HG02763 (cell line): ENCODE measurements at regions not wholly inside any gene's neighbourhood (a gene's known extent, or its start where the extent isn't known, plus 50 kb on each side); places are given as distances from the start of the nearest gene placed in this dataset.
"Not testable (repeated sequence)": the region's sequence is repeated elsewhere in the genome, so short reads cannot be mapped to it uniquely, and the experiment has no call there.

ENCODE experiments used
- ATAC-seq: cut with Tn5 transposase; IDR thresholded peaks from one replicate; pipeline ENCODE4 v1.9.1; 2021; ENCODE audit warnings: mild to moderate bottlenecking, moderate library complexity; ENCODE audit not compliant: unreplicated experiment

DNA sequence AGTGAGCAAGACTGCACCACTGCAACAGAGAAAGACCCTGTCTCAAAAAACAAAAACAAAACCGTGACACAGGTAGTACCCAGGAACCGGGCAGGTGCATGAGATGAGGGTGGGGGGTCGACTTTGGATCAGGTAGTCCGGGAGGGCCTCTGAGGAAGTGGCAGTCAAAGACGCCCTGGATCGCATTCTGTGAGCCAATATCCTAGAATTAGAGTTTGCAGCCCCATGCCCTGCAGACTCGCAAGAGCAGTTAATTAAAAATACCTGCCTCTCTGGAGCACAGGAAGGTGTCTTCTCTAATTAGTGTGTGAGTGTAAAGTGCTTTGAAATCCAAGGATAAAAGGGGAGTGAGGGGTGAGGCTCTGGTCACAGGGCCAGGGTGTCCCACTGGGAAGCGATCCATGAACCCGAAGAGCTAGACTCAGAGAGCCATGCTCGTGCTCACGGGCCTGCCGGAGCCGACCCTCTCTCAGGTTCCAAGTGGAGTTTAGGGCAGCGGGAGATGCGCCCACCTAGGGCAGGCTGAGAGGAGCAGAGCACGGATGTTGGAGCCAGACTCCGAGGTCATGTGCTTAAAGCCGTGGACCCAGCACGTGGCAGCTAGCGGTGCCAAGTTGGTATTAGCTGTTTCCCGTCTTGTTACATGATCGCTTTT, 74.7 kb upstream of the PTPN1 start:
- no peak for ATAC-seq

DNA sequence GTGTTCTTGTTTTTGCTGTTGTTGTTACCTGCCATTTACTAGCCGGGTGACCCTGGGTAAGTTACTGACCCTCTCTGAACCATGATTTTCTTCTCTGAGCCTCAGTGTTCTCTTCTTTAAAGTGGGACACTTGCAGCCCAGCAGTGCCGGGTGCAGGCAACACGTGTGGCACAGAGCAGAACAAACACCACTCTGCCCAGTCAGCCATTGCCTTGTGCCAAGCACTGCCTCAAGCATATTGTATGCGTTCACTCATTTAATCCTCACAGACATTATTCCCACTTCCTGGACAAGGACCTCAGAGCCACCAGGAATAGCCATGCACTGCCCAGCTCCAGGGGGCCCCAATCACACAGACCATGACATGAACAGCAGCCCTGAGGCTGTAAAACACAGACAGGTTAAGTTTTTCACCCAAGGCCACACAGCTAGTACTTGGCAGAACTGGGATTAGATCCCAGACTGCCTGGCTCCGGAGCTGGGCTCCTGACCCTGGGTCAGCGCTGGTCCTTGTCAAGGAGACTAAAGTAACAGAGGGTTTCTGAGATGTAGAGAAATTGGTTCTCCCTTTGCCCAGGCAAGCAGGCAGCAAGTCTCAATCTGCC, 74.0 kb upstream of the PTPN1 start:
- no peak for ATAC-seq

- ATAC-seq: no peak
These were observed 73.5 kb upstream of the PTPN1 start for GRCh38 chr20:50436696-50437095.

DNA sequence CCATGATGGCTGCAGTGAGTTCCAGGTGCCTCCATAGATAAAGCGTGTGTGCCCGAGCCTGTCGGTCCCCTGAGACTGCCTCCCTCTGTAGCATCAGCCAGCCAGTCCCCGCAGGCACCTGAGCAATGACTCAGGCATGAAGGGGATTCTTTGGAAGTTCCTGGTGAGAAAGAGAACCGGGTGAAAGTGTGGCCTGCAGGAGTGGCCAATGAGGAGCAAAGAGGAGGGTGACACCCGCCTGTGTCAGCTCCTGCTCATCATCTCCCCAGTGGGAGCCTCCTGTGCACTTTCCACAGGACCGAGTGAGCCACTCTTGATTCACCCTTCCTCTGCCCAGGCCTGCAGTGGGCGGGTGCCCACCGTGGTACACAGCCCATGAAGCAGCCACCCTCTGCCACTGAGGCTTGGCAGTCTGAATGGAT, 71.2 kb upstream of the PTPN1 start:
- ATAC-seq: no peak

- no peak for ATAC-seq
These were observed 70.4 kb upstream of the PTPN1 start for GRCh38 chr20:50439539-50440453.

- ATAC-seq: no peak
These were observed 67.7 kb upstream of the PTPN1 start for GRCh38 chr20:50442512-50442911.

DNA sequence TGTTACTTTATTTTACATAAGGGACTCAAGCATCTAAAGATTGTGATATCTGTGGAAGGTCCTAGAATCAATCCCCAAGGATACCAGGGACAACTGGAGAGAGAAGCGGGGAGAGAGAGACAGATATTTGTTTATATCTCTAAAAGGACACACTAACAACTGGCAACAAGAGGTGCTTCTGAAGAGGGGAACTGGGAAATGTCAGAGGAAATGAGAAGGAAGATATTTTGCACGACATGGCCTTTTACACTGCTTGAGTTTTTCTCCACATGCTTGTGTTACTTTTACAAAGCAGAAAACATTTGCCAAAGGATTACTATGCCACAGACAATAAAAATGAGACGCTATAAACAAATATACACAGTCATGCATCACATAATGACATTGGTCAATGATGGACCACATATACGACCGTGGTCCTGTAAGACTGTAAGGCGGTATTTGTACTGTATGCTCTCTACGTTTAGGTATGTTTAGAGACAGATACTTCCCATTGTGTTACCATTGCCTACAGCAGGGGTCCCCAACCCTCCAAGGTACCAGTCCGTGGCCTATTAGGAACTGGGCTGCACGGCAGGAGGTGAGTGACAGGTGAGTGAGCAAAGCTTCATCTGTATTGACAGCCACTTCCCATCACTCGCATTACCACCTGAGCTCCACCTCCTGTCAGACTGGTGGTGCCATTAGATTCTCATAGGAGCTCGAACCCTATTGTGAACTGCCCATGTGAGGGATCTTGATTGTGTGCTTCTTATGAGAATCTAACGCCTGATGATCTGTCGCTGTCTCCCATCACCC, 64.6 kb upstream of the PTPN1 start:
- ATAC-seq: no peak

GRCh38 chr20:50446351-50447101, 63.7 kb upstream of the PTPN1 start:
- no peak for ATAC-seq

GRCh38 chr20:50447102-50447804, 62.9 kb upstream of the PTPN1 start:
- no peak for ATAC-seq

GRCh38 chr20:50447817-50448216, 62.4 kb upstream of the PTPN1 start:
- ATAC-seq: no peak

DNA sequence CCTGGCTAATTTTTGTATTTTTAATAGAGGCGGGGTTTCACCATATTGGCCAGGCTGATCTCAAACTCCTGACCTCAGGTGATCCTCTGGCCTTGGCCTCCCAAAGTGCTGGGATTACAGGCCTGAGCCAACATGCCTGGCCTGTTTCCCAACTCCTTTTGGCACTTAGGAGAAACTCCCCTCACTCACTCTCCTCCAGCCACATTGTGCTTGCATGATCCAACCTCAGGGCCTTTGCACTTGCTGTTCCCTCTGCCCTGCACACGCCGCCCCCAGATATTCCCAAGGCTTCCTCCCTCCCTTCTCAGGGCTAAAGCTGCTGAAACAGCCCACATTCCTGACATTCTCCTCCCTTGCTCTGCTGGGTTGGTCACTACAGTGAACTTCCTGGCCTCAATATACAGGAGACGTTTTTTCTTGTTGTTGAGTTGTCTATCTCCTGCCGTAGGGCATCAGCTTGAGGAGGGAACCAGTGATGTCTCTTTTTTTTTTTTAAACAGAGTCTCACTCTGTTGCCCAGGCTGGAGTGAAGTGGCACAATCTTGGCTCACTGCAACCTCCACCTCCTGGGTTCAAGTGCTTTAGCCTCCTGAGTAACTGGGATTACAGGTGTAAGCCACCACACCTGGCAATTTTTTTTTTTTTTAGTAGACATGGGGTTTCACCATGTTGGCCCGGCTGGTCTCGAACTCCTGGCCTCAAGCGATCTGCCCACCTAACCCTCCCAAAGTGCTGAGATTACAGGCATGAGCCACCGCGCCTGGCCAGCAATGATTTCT, 61.4 kb upstream of the PTPN1 start:
- ATAC-seq: not testable (repeated sequence)

GRCh38 chr20:50449738-50450492, 60.3 kb upstream of the PTPN1 start:
- ATAC-seq: peak; percentile 51

- no peak for ATAC-seq
These were observed 59.7 kb upstream of the PTPN1 start for GRCh38 chr20:50450493-50450826.

DNA sequence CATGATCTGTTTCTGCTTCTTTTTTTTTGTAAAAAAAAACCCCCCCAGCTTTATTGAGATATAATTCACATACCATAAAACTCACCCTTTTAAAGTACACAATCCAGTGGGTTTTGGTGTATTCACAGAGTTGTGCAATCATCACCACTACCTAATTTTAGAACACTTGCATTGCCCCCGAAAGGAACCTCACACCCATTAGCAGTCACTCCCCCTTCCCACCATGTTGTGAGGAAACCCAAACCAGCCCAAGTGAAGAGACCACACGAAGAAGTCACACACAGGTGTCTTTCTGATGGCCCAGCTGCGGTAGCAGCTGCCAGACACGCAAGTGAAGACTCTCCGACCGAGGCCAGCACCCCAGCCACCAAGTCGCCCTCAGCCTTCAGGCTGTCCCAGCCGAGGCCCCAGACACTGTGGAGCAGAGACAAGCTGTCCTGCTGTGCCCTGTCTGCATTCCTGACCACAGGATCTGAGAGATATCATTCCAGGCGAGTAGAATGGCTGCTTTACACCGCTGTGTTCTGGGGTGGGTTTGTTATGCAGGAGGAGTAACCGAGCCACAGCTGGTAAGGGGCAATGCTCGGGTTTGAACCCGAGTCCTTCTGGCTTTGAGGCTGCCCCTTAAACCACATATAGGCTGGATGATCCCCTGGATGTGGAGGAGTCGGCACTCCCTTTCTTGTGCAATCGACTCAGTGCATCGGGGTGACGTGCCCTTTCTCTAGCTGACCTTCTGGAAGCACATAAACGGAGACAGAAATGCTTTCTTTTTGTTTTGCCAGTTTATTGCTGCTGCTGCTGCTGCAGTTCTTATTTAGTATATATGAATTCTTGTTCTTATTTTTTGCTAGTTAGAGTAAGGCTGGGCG, 59.1 kb upstream of the PTPN1 start:
- ATAC-seq: peak; percentile 83

- ATAC-seq: not testable (repeated sequence)
These were observed 58.3 kb upstream of the PTPN1 start for GRCh38 chr20:50451792-50452425.

DNA sequence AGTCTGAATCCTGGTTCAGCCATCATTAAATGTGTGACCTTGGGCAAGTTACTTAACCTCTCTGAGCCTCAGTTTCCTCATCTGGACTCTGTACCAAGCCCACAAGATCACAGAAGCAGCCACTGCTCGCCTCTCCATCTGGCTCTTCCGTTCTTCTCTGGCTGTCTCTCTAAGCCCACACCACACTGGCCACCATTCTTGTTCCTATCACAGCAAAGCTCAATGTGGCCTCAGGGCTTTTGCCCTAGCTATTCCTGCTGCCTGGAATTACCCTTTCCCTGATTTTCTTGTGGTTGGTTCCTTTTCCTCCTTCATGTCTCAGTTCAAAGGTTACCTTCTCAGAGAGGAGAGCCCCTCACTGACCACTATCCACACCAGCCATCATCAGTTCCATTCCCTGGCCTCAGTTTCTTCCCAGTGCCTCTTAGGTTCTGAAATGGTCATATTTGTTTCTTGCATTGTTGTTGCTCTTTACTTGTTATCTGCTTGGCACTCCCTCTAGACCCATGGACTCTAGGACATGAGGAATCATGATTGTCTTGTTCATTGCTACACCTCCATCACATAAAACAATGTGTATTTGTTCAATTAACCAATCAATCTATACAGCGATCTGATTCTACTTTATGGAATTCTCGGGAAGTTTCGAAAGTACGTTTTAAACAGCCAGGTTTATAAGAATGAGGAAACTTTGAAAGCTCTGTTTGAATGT, 56.5 kb upstream of the PTPN1 start:
- ATAC-seq: no peak
